ENCODE measurements at regions not wholly inside any gene's neighbourhood (a gene's known extent, or its start where the extent isn't known, plus 50 kb on each side); places are given as distances from the start of the nearest gene placed in this dataset.

DNA sequence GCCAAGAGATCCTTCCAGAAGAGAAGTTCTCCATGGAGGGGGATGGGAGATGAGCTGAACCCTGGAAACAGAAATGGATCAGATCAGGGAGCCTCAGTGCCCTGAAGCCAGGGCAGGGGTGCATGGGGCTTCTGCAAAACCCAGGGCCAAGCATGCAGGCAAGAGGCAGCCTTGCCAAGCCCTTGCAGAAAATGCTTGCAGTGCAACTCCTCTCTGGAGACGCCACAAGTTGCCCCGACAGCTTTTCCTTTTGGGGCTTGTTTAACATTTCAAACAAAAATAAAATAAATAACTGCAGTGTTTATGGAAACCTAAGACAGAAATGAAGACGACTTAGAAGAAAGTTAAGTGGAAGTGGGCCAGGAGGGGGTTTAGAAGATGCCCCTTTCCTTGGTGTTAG is 177.5 kb upstream of the TNP1 start:
- no peak overlapping the region for H3K9ac ChIP-seq (ENCODE audit: insufficient read length)
- TF ChIP-seq POLR2AphosphoS5 (IDR thresholded peaks at IDR 0.05; ENCODE audit: borderline replicate concordance, low read depth, low read length): no peak
- TF ChIP-seq EZH2 (IDR thresholded peaks at IDR 0.05): no peak
- no peak for TF ChIP-seq FOXP2 (optimal IDR thresholded peaks at IDR 0.05; ENCODE audit: control extremely low read depth, extremely low read length, insufficient read depth)
- DNase-seq (ENCODE audit: low read depth, low spot score): no peak
- no peaks in the 10 kb centered on the region for H3K36me3 ChIP-seq (ENCODE audit: insufficient read depth, low read length)
- no peaks in the 10 kb centered on the region for H3K9me3 ChIP-seq (ENCODE audit: low read depth, low read length)
- no peak overlapping the region for H3K27ac ChIP-seq
- no peak overlapping the region for H3K4me3 ChIP-seq

DNA sequence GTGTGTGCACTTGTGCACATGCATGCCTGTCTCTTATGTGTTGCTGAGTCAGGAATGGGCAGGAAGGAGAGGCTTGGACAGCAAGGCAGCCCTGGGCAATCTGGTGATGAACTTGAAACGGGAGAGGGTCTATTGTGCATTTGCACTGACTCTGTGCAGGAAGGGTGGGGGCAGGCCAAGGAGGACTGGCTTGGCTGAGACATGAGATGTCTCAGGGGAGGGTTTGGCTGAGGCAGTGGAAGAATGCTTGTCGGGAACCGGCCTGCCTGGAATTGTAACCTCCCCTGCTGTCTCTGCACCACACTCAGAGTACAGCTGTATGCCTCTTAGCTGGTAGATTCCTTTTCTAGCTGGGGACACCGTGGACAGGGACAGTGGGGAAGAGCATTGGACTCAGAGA is 176.1 kb upstream of the TNP1 start:
- no peak for TF ChIP-seq EZH2 (IDR thresholded peaks at IDR 0.05)
- TF ChIP-seq POLR2AphosphoS5 (IDR thresholded peaks at IDR 0.05; ENCODE audit: borderline replicate concordance, low read depth, low read length): no peak
- no peak for TF ChIP-seq FOXP2 (optimal IDR thresholded peaks at IDR 0.05; ENCODE audit: control extremely low read depth, extremely low read length, insufficient read depth)
- Histone ChIP-seq H3K9me3 (ENCODE audit: low read depth, low read length) (no peaks in the 10 kb centered on the region), H3K9ac (ENCODE audit: insufficient read length) (no peak overlapping the region), H3K4me3 (no peak overlapping the region), H3K36me3 (ENCODE audit: insufficient read depth, low read length) (no peaks in the 10 kb centered on the region), H3K27ac (no peak overlapping the region)
- no peak for DNase-seq (ENCODE audit: low read depth, low spot score)

DNA sequence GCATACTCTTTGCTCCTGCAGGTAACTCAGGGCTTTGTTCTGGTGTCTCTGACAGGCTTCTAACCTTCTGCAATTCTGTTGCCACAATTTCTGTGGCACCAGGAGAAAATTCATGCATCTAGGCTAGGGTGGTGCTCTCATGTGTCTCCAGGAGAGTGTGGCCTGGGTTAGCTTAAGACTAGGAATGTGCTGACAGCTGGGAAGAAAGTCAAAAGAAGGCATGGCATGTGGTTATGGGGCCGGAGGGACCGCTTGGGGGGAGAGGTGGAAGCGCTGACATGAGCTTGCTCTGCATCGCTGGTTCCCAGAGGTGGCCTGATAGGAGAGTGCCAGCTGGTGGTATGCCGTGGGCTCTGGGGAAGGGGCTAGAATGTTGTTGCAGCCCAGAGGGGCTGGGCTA is 173.3 kb upstream of the TNP1 start:
- Histone ChIP-seq H3K4me3 (no peak overlapping the region), H3K27ac (no peak overlapping the region), H3K9ac (ENCODE audit: insufficient read length) (no peak overlapping the region), H3K36me3 (ENCODE audit: insufficient read depth, low read length) (no peaks in the 10 kb centered on the region), H3K9me3 (ENCODE audit: low read depth, low read length) (no peaks in the 10 kb centered on the region)
- TF ChIP-seq EZH2 (IDR thresholded peaks at IDR 0.05) (no peak), FOXP2 (optimal IDR thresholded peaks at IDR 0.05; ENCODE audit: control extremely low read depth, extremely low read length, insufficient read depth) (no peak), POLR2AphosphoS5 (IDR thresholded peaks at IDR 0.05; ENCODE audit: borderline replicate concordance, low read depth, low read length) (no peak)
- no peak for DNase-seq (ENCODE audit: low read depth, low spot score)

DNA sequence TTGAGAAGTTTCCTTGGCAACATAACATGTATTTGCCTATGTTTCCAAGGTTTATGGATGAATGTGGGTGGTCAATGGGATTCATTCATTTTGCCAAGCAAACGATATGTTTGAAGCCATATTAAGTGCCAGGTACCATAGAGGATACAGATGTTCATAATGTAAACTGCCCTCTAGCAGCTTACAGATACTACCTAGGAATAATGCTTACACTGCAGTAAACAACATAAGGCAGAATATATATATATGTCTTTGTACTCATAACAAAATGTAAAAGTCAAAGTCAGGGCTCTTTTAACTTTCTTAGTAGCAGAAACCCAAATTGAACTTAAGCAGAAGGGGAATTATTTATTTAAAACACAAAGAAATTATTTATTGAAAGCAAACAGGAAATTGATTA is 171.6 kb upstream of the TNP1 start:
- H3K9ac ChIP-seq (ENCODE audit: insufficient read length): no peak overlapping the region
- no peak overlapping the region for H3K4me3 ChIP-seq
- no peak for DNase-seq (ENCODE audit: low read depth, low spot score)
- no peak overlapping the region for H3K27ac ChIP-seq
- TF ChIP-seq FOXP2 (optimal IDR thresholded peaks at IDR 0.05; ENCODE audit: control extremely low read depth, extremely low read length, insufficient read depth) (no peak), POLR2AphosphoS5 (IDR thresholded peaks at IDR 0.05; ENCODE audit: borderline replicate concordance, low read depth, low read length) (no peak), EZH2 (IDR thresholded peaks at IDR 0.05) (no peak)
- H3K36me3 ChIP-seq (ENCODE audit: insufficient read depth, low read length): no peaks in the 10 kb centered on the region
- no peaks in the 10 kb centered on the region for H3K9me3 ChIP-seq (ENCODE audit: low read depth, low read length)

DNA sequence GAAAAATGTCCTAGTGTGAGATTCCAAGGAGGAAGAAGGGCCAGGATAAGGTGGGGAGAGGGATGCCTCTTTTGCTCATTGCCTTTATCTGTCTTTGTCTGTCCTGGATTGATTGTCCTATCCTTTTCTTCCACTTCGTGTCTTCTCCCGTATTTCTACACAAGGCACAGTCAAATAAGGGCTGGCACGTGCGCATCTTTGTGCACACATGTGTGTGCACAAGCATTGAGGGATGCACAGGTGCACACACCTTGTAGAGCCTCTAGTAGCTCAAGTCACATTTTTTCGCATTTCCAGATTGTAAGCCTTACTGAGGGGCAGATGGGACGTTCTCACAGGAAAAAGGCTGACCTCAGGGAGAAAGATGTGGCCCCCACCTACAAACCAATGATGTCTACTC is 170.2 kb upstream of the TNP1 start:
- no peak for DNase-seq (ENCODE audit: low read depth, low spot score)
- H3K36me3 ChIP-seq (ENCODE audit: insufficient read depth, low read length): no peaks in the 10 kb centered on the region
- no peak overlapping the region for H3K9ac ChIP-seq (ENCODE audit: insufficient read length)
- no peak overlapping the region for H3K27ac ChIP-seq
- TF ChIP-seq EZH2 (IDR thresholded peaks at IDR 0.05) (no peak), POLR2AphosphoS5 (IDR thresholded peaks at IDR 0.05; ENCODE audit: borderline replicate concordance, low read depth, low read length) (no peak), FOXP2 (optimal IDR thresholded peaks at IDR 0.05; ENCODE audit: control extremely low read depth, extremely low read length, insufficient read depth) (no peak)
- no peak overlapping the region for H3K4me3 ChIP-seq
- no peaks in the 10 kb centered on the region for H3K9me3 ChIP-seq (ENCODE audit: low read depth, low read length)

DNA sequence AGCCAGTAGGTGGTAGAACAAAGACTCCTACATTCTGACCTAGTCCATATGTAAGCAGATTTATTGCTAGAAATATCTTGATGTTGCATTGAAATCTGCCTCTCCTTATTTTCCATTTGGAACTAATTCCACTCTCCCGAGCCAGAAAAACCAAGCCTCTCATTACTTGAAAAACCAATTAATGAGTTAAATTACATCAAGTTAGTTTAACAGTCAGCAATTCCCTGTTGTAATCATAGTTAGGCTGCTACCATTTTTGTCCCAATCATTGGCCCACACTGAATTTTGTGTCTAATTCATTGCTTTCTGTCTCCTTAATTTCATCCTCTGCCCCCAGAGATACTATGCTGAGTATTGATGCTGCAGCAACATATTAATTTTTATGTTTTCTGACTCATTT is 168.3 kb upstream of the TNP1 start:
- TF ChIP-seq FOXP2 (optimal IDR thresholded peaks at IDR 0.05; ENCODE audit: control extremely low read depth, extremely low read length, insufficient read depth): no peak
- no peak for TF ChIP-seq POLR2AphosphoS5 (IDR thresholded peaks at IDR 0.05; ENCODE audit: borderline replicate concordance, low read depth, low read length)
- TF ChIP-seq EZH2 (IDR thresholded peaks at IDR 0.05): no peak

DNA sequence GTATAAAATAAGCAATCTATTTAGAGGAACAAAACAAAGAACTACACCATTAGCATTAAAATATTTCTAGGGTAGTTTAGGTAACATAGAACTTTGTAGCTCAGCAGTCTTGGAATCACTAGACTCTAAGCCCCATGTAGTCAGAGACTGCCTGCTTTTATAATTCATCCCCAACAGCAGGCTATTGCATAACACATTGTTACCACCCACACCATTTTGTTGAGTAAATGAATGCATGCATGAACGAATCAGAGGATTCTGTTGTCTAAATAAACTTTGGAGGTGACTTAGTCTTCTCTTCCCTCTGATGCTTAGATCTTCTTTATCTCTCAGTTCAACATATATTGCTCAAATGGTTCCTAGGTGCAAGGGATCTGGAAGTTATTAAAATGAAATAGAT is 167.6 kb upstream of the TNP1 start:
- H3K27ac ChIP-seq: no peak overlapping the region
- no peak for DNase-seq (ENCODE audit: low read depth, low spot score)
- TF ChIP-seq POLR2AphosphoS5 (IDR thresholded peaks at IDR 0.05; ENCODE audit: borderline replicate concordance, low read depth, low read length) (no peak), EZH2 (IDR thresholded peaks at IDR 0.05) (no peak), FOXP2 (optimal IDR thresholded peaks at IDR 0.05; ENCODE audit: control extremely low read depth, extremely low read length, insufficient read depth) (no peak)

More for the DNA sequence above, 168.3 kb upstream of the TNP1 start:
- no peak overlapping the region for H3K9ac ChIP-seq (ENCODE audit: insufficient read length)
- no peaks in the 10 kb centered on the region for H3K36me3 ChIP-seq (ENCODE audit: insufficient read depth, low read length)
- no peak overlapping the region for H3K4me3 ChIP-seq
- DNase-seq (ENCODE audit: low read depth, low spot score): no peak
- H3K9me3 ChIP-seq (ENCODE audit: low read depth, low read length): no peaks in the 10 kb centered on the region
- H3K27ac ChIP-seq: no peak overlapping the region

DNA sequence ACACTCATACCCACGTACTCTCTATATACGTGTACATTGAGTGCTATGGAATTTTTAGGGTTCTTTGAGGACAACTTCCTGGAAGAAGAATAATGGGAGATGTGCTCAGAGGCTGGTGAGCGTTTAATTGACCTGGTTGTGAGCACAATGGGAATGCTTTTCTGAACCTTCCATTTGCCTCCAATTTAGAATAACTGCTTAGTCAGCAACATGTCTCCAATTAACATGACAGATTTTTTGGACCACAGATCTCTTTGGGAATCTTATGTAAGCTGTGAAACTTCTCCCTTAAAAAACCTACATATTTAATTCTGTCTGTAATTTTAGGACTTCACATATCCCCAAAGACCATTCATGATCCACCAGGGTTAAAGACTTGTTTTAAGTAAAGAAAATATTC is 166.7 kb upstream of the TNP1 start:
- DNase-seq (ENCODE audit: low read depth, low spot score): no peak
- no peak overlapping the region for H3K27ac ChIP-seq
- H3K4me3 ChIP-seq: no peak overlapping the region
- H3K36me3 ChIP-seq (ENCODE audit: insufficient read depth, low read length): no peaks in the 10 kb centered on the region
- TF ChIP-seq FOXP2 (optimal IDR thresholded peaks at IDR 0.05; ENCODE audit: control extremely low read depth, extremely low read length, insufficient read depth) (no peak), EZH2 (IDR thresholded peaks at IDR 0.05) (no peak), POLR2AphosphoS5 (IDR thresholded peaks at IDR 0.05; ENCODE audit: borderline replicate concordance, low read depth, low read length) (no peak)
- H3K9me3 ChIP-seq (ENCODE audit: low read depth, low read length): no peaks in the 10 kb centered on the region
- no peak overlapping the region for H3K9ac ChIP-seq (ENCODE audit: insufficient read length)

More for the DNA sequence above, 167.6 kb upstream of the TNP1 start:
- no peak overlapping the region for H3K4me3 ChIP-seq
- no peaks in the 10 kb centered on the region for H3K9me3 ChIP-seq (ENCODE audit: low read depth, low read length)
- H3K9ac ChIP-seq (ENCODE audit: insufficient read length): no peak overlapping the region
- no peaks in the 10 kb centered on the region for H3K36me3 ChIP-seq (ENCODE audit: insufficient read depth, low read length)

DNA sequence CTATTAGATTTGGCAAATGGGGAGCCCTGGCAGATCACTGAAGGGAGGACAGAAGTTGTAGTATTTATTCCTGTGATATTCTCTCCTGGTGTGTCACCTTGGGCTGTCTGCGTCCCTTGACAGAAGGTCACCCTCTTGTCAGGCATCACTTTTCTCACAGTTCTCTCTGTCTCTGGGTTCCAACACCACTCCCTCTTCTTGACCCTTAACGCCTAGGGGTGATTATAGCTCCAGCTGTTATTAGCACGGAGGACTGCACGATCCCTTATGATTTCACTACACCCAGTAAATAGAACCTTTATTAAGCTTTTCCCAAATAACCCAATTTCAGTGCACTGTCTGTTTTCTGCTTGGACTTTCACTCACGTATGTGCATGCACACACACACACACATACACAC is 166.3 kb upstream of the TNP1 start:
- no peak for DNase-seq (ENCODE audit: low read depth, low spot score)
- TF ChIP-seq POLR2AphosphoS5 (IDR thresholded peaks at IDR 0.05; ENCODE audit: borderline replicate concordance, low read depth, low read length) (no peak), FOXP2 (optimal IDR thresholded peaks at IDR 0.05; ENCODE audit: control extremely low read depth, extremely low read length, insufficient read depth) (no peak), EZH2 (IDR thresholded peaks at IDR 0.05) (no peak)
- H3K27ac ChIP-seq: no peak overlapping the region
- no peak overlapping the region for H3K9ac ChIP-seq (ENCODE audit: insufficient read length)
- H3K4me3 ChIP-seq: no peak overlapping the region
- H3K9me3 ChIP-seq (ENCODE audit: low read depth, low read length): no peaks in the 10 kb centered on the region
- no peaks in the 10 kb centered on the region for H3K36me3 ChIP-seq (ENCODE audit: insufficient read depth, low read length)

Data from SK-N-MC (cell line).